ENCODE measurements at regions not wholly inside any gene's neighbourhood (a gene's known extent, or its start where the extent isn't known, plus 50 kb on each side); places are given as distances from the start of the nearest gene placed in this dataset.

- Histone ChIP-seq H3K4me3 (no peak overlapping the region), H4K20me1 (ENCODE audit: low read depth) (no peaks in the 10 kb centered on the region), H3K4me1 (no peaks in the 10 kb centered on the region), H3K27ac (no peak overlapping the region), H3K9me3 (ENCODE audit: low read depth) (no peaks in the 10 kb centered on the region), H3K79me2 (ENCODE audit: low read depth) (no peaks in the 10 kb centered on the region), H2AFZ (replicated peaks) (no peak overlapping the region), H3K27me3 (no peaks in the 10 kb centered on the region), H3F3A (ENCODE audit: low read depth) (no peaks in the 10 kb centered on the region), H3K36me3 (no peaks in the 10 kb centered on the region), H3K9ac (no peak overlapping the region), H3K4me2 (no peak overlapping the region)
- no peak overlapping the region for H3K27ac Mint-ChIP-seq
- H3K36me3 Mint-ChIP-seq = peaks cover 2% of the 10 kb centered on the region
- no peak for DNase-seq (ENCODE audit: low spot score)
- no peak for TF ChIP-seq EZH2 (IDR thresholded peaks at IDR 0.05)
- TF ChIP-seq EZH2phosphoT487 (IDR thresholded peaks at IDR 0.05) = no peak
- TF ChIP-seq, protein P1, sequence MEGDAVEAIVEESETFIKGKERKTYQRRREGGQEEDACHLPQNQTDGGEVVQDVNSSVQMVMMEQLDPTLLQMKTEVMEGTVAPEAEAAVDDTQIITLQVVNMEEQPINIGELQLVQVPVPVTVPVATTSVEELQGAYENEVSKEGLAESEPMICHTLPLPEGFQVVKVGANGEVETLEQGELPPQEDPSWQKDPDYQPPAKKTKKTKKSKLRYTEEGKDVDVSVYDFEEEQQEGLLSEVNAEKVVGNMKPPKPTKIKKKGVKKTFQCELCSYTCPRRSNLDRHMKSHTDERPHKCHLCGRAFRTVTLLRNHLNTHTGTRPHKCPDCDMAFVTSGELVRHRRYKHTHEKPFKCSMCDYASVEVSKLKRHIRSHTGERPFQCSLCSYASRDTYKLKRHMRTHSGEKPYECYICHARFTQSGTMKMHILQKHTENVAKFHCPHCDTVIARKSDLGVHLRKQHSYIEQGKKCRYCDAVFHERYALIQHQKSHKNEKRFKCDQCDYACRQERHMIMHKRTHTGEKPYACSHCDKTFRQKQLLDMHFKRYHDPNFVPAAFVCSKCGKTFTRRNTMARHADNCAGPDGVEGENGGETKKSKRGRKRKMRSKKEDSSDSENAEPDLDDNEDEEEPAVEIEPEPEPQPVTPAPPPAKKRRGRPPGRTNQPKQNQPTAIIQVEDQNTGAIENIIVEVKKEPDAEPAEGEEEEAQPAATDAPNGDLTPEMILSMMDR (IDR thresholded peaks at IDR 0.05) = no peak
- H3K9me3 Mint-ChIP-seq = peaks cover 18% of the 10 kb centered on the region
- H3K4me1 Mint-ChIP-seq = peaks cover 15% of the 10 kb centered on the region
- H3K27me3 Mint-ChIP-seq (ENCODE audit: insufficient read depth, low read depth) = peaks cover 11% of the 10 kb centered on the region
- no peak overlapping the region for H3K4me3 Mint-ChIP-seq
Observed at GRCh38 chr14:38731962-38732361, 371.1 kb downstream of the SEC23A start.

DNA sequence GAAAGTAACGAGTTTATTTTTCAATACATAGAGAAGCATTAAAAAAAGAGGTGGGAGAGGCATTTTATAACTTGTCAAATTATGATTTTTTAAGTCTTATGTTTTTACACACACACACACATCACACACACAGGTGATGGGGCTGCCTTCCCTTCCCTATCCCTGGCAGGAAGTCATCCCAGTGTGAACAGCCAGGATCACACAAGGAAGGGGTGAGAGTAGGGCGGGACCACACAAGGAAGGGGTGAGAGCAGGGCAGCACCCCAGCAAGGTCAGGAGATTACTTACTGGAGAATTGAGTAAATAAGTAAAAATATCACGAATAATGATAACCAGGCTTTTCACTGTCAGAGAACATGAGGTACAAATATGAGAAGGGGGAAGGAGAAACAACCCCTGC lies 372.6 kb downstream of the SEC23A start:
- H2AFZ ChIP-seq (replicated peaks) = no peak overlapping the region
- Mint-ChIP-seq H3K4me1 (peaks cover 10% of the 10 kb centered on the region), H3K27ac (no peak overlapping the region), H3K4me3 (no peak overlapping the region), H3K36me3 (peaks cover 2% of the 10 kb centered on the region), H3K27me3 (ENCODE audit: insufficient read depth, low read depth) (peaks cover 5% of the 10 kb centered on the region), H3K9me3 (peaks cover 18% of the 10 kb centered on the region)
- H3F3A ChIP-seq (ENCODE audit: low read depth) = no peaks in the 10 kb centered on the region
- H4K20me1 ChIP-seq (ENCODE audit: low read depth) = no peaks in the 10 kb centered on the region
- H3K36me3 ChIP-seq = no peaks in the 10 kb centered on the region
- H3K27ac ChIP-seq = no peak overlapping the region
- no peak overlapping the region for H3K9ac ChIP-seq
- TF ChIP-seq EZH2 (IDR thresholded peaks at IDR 0.05) (no peak), EZH2phosphoT487 (IDR thresholded peaks at IDR 0.05) (no peak)
- TF ChIP-seq, protein P1 (IDR thresholded peaks at IDR 0.05) = no peak
- no peaks in the 10 kb centered on the region for H3K27me3 ChIP-seq
- H3K4me2 ChIP-seq = no peak overlapping the region
- no peaks in the 10 kb centered on the region for H3K79me2 ChIP-seq (ENCODE audit: low read depth)
- H3K4me3 ChIP-seq = no peak overlapping the region
- no peaks in the 10 kb centered on the region for H3K4me1 ChIP-seq
- H3K9me3 ChIP-seq (ENCODE audit: low read depth) = no peaks in the 10 kb centered on the region
- DNase-seq (ENCODE audit: low spot score) = no peak

GRCh38 chr14:38727731-38728130 lies 375.3 kb downstream of the SEC23A start:
- Mint-ChIP-seq H3K4me3 (no peak overlapping the region), H3K9me3 (peaks cover 2% of the 10 kb centered on the region), H3K4me1 (peaks cover 6% of the 10 kb centered on the region), H3K27ac (no peak overlapping the region), H3K36me3 (no peaks in the 10 kb centered on the region), H3K27me3 (ENCODE audit: insufficient read depth, low read depth) (peaks cover 5% of the 10 kb centered on the region)
- Histone ChIP-seq H3F3A (ENCODE audit: low read depth) (no peaks in the 10 kb centered on the region), H3K4me2 (no peak overlapping the region), H2AFZ (replicated peaks) (no peak overlapping the region), H3K79me2 (ENCODE audit: low read depth) (no peaks in the 10 kb centered on the region), H3K36me3 (no peaks in the 10 kb centered on the region), H3K4me1 (no peaks in the 10 kb centered on the region), H3K27me3 (no peaks in the 10 kb centered on the region), H3K9ac (no peak overlapping the region), H3K4me3 (no peak overlapping the region), H4K20me1 (ENCODE audit: low read depth) (no peaks in the 10 kb centered on the region), H3K9me3 (ENCODE audit: low read depth) (no peaks in the 10 kb centered on the region), H3K27ac (no peak overlapping the region)
- TF ChIP-seq, protein P1 (IDR thresholded peaks at IDR 0.05) = no peak
- TF ChIP-seq EZH2 (IDR thresholded peaks at IDR 0.05) (no peak), EZH2phosphoT487 (IDR thresholded peaks at IDR 0.05) (no peak)
- DNase-seq (ENCODE audit: low spot score) = no peak

Measured in neural progenitor cell (in vitro differentiated cells).